ENCODE measurements at regions not wholly inside any gene's neighbourhood (a gene's known extent, or its start where the extent isn't known, plus 50 kb on each side); places are given as distances from the start of the nearest gene placed in this dataset.

DNA sequence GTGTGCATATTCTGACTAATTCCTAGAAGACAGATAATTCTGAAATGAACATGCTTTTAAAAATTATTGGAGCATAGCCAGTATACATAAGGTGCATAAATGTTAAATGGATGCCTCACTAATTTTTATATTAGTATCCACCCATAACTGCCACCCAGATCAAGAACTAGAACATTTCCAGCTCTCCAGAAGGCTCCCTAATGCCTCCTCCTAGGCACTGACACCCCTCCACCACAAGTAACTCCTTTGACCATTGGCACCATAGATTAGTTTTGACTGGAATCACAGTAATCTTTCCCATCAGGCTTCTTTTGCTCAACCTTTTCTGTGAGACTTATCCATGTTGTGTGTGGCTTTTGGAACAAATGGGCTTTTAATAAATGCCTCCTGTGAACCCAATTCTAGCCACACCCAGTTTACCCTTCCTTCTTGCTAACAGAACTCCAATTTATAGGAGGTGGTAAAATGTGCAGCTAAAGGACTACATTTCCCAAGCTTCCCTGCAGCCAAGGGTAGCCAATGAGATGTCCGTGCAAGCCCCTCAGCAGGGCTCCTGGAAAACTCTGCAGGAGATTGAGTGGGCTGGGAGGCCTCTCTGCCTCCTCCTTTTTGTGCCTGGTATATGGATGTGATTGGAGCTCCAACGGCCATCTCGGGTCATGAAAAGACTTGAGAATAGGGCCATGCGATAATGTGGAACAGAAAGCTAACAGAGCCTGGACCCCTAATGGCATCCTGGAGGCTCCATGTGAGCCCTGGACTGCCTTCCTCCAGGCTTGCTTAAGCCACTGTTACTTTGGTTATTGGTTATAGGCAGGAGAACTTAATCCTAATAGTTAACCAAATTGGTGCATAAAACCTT, 322.6 kb upstream of the TLE3 start:
- no peak for TF ChIP-seq POLR2A (IDR thresholded peaks at IDR 0.05)
- TF ChIP-seq, protein P1, sequence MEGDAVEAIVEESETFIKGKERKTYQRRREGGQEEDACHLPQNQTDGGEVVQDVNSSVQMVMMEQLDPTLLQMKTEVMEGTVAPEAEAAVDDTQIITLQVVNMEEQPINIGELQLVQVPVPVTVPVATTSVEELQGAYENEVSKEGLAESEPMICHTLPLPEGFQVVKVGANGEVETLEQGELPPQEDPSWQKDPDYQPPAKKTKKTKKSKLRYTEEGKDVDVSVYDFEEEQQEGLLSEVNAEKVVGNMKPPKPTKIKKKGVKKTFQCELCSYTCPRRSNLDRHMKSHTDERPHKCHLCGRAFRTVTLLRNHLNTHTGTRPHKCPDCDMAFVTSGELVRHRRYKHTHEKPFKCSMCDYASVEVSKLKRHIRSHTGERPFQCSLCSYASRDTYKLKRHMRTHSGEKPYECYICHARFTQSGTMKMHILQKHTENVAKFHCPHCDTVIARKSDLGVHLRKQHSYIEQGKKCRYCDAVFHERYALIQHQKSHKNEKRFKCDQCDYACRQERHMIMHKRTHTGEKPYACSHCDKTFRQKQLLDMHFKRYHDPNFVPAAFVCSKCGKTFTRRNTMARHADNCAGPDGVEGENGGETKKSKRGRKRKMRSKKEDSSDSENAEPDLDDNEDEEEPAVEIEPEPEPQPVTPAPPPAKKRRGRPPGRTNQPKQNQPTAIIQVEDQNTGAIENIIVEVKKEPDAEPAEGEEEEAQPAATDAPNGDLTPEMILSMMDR (IDR thresholded peaks at IDR 0.05): no peak
